Caco-2 (cell line): ENCODE measurements at regions not wholly inside any gene's neighbourhood (a gene's known extent, or its start where the extent isn't known, plus 50 kb on each side); places are given as distances from the start of the nearest gene placed in this dataset.

ENCODE experiments used
- BruUV-seq: library from RNA; stranded (reverse); fragments of 400-500 nt; replicated peaks from 2 replicates; lab custom pipeline; 2021; lab: Mats Ljungman, UMichigan
- CTCF ChIA-PET: fragments of 300-600 bp; sonication (Branson Sonifier 250); formaldehyde crosslinking; loops from one replicate; lab custom pipeline; 2022; ENCODE audit warnings: antibody characterized with exemption; lab: Charles Lee
- POLR2A ChIA-PET: fragments of 300-600 bp; sonication (Branson Sonifier 250); formaldehyde crosslinking; loops from one replicate; lab custom pipeline; 2022; ENCODE audit warnings: antibody characterized with exemption; lab: Charles Lee
- DNase-seq, 2 experiments: peaks; one replicate each; pipeline versions ENCODE4 v3.0.0 to v3.0.0-alpha.2; 2020 to 2022
- H3K27me3 ChIP-seq: replicated peaks from 2 replicates; pipeline ENCODE4 v1.6.0; 2011; ENCODE audit warnings: low read length; ENCODE audit not compliant: control insufficient read depth, insufficient read depth
- H3K36me3 ChIP-seq: 2 replicates; pipeline ENCODE4 v1.5.1; 2011; ENCODE audit warnings: low read length; ENCODE audit not compliant: control insufficient read depth, insufficient read depth
- H3K4me1 ChIP-seq: fragments of 250-450 bp; sonication (Bioruptor Pico); 2 replicates; pipeline ENCODE4 v1.5.1; 2020; ENCODE audit warnings: mild to moderate bottlenecking
- H3K4me3 ChIP-seq: 2 replicates; pipeline ENCODE4 v1.5.1; 2011; ENCODE audit warnings: low read depth, mild to moderate bottlenecking, control low read depth, low read length
- H3K9me3 ChIP-seq: fragments of 250-450 bp; sonication (Bioruptor Pico); 2 replicates; pipeline ENCODE4 v1.5.1; 2020; ENCODE audit warnings: mild to moderate bottlenecking, moderate library complexity
- H3K27ac Mint-ChIP-seq: one replicate; pipeline ENCODE4 v1.8.0; 2022; ENCODE audit warnings: mixed read lengths; ENCODE audit not compliant: unreplicated experiment
- H3K27me3 Mint-ChIP-seq: one replicate; pipeline ENCODE4 v1.8.0; 2022; ENCODE audit warnings: mixed read lengths; ENCODE audit not compliant: insufficient read depth, unreplicated experiment
- H3K36me3 Mint-ChIP-seq: one replicate; pipeline ENCODE4 v1.8.0; 2022; ENCODE audit warnings: mild to moderate bottlenecking, mixed read lengths; ENCODE audit not compliant: insufficient read depth, unreplicated experiment
- H3K4me1 Mint-ChIP-seq: one replicate; pipeline ENCODE4 v1.8.0; 2022; ENCODE audit warnings: low read depth, mixed read lengths; ENCODE audit not compliant: unreplicated experiment
- H3K4me3 Mint-ChIP-seq: one replicate; pipeline ENCODE4 v1.8.0; 2022; ENCODE audit warnings: mild to moderate bottlenecking, moderate library complexity, mixed read lengths; ENCODE audit not compliant: unreplicated experiment
- H3K9me3 Mint-ChIP-seq: one replicate; pipeline ENCODE4 v1.8.0; 2022; ENCODE audit warnings: mixed read lengths; ENCODE audit not compliant: unreplicated experiment
- intact Hi-C: fragments of 100-400 bp; cut with micrococcal nuclease; formaldehyde crosslinking; loops from one replicate; pipeline ENCODE4 v1.10.0; 2022; ENCODE audit not compliant: unreplicated experiment
- TF ChIP-seq, protein P1 (sequence below), 2 experiments: fragments of 200-600 bp in 1 of 2; IDR thresholded peaks; 1 replicate in 1 of 2; 2 replicates in 1 of 2; pipeline versions ENCODE4 v1.5.1 to v1.8.0; 2011 to 2022; ENCODE audit warnings: antibody characterized with exemption in 1 of 2, control low read depth in 1 of 2, inconsistent platforms in 1 of 2, low read depth in 1 of 2, low read length in 1 of 2, mild to moderate bottlenecking in 1 of 2, moderate library complexity in 1 of 2; ENCODE audit not compliant: insufficient read depth in 1 of 2, severe bottlenecking in 1 of 2, unreplicated experiment in 1 of 2

DNA sequence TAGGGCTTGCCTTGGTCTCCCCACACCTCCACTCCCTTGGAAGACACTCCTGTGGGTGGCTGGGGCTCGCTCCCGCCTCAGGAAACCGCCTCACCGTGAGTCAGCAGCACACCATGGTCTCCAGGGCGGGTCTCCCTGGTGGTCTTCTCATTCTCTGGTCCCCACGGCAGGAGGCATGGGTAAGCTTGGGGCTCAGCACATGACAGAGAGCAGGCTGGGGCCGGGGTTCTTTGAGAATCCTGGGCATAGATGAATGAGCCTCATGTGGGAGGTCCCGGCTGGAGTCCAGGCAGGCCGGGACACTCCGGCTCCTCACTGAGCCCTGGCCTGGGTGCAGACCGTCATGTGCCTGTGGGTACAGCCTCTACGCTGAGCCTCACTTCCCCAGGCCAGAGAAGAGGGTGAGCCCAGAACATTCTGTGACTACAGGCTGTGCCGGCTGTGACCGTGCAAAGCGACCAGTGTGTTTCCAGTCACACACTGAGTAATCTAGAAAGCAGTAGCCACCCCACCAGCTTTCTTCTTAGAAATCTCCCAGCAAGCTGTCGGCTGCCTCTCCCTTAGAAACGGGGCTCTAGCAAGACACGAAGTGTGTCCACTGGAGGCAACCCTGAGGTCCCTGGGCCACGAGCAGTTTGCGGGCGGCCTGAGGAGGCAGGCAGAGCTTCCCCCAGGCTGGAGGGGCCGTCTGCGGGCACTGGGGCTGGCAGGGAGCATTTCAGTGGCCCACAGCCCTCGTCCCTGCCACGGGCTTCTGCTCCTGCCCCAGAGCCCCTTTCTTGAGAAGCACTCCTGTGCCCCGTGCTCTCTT, 93.1 kb downstream of the RHOB start:
- Histone ChIP-seq H3K36me3 (no peaks in the 10 kb centered on the region; the same call in 1 of the 2 replicates), H3K9me3 (no peaks in the 10 kb centered on the region), H3K4me1 (peaks cover 16% of the 10 kb centered on the region), H3K4me3 (no peak overlapping the region), H3K27me3 (no peaks in the 10 kb centered on the region)
- POLR2A ChIA-PET: no interaction called here
- intact Hi-C loops: no loop called here
- no peaks in the 10 kb centered on the region for H3K27me3 Mint-ChIP-seq
- H3K9me3 Mint-ChIP-seq: no peaks in the 10 kb centered on the region
- peaks cover 16% of the 10 kb centered on the region for H3K4me1 Mint-ChIP-seq
- TF ChIP-seq, protein P1, sequence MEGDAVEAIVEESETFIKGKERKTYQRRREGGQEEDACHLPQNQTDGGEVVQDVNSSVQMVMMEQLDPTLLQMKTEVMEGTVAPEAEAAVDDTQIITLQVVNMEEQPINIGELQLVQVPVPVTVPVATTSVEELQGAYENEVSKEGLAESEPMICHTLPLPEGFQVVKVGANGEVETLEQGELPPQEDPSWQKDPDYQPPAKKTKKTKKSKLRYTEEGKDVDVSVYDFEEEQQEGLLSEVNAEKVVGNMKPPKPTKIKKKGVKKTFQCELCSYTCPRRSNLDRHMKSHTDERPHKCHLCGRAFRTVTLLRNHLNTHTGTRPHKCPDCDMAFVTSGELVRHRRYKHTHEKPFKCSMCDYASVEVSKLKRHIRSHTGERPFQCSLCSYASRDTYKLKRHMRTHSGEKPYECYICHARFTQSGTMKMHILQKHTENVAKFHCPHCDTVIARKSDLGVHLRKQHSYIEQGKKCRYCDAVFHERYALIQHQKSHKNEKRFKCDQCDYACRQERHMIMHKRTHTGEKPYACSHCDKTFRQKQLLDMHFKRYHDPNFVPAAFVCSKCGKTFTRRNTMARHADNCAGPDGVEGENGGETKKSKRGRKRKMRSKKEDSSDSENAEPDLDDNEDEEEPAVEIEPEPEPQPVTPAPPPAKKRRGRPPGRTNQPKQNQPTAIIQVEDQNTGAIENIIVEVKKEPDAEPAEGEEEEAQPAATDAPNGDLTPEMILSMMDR (IDR thresholded peaks at IDR 0.05; ENCODE audit: insufficient read depth in 1 of 2, low read depth in 1 of 2, low read length in 1 of 2, severe bottlenecking in 1 of 2, unreplicated experiment in 1 of 2): no peak
- no peak for DNase-seq
- no peak overlapping the region for H3K4me3 Mint-ChIP-seq
- BruUV-seq: no TSS peak
- CTCF ChIA-PET: no interaction called here
- no peak overlapping the region for H3K27ac Mint-ChIP-seq
- no peaks in the 10 kb centered on the region for H3K36me3 Mint-ChIP-seq

DNA sequence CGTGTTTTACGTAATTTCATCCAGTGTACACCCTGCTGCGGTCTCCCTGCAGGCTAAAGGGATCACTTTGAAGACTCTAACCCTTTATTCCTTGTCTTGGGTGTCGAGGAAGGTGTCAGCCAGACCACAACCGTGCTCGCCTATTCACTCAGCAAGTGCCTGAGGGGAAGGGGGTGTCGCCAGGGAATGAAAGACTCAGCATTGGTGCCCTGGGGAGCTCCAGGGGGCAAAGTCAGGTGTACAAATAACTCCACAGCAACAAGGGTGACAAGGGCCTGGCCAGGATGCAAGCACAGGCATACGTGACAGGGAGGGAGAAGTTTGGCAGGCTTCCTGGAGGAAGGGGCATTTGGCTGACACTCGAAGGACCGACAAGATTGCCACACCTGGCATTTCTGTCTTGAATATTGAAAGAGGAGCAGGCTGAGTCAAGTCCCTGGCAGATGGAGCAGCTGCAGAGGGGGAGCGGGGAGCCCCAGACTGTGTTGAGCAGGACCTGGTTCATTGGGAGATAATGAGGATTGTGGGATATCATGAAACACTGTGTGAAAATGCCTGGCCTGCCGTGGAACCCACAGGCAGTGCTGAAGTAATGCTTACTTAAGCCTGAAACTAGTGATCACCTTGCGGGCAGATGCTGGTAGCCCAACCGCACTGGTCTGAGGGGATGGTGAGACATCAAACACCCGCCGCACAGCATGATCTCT, 93.9 kb downstream of the RHOB start:
- no peaks in the 10 kb centered on the region for H3K9me3 Mint-ChIP-seq
- no peak overlapping the region for H3K4me3 Mint-ChIP-seq
- no TSS peak for BruUV-seq
- no peaks in the 10 kb centered on the region for H3K9me3 ChIP-seq
- H3K4me3 ChIP-seq: no peak overlapping the region
- peaks cover 16% of the 10 kb centered on the region for H3K4me1 ChIP-seq
- CTCF ChIA-PET: no interaction called here
- H3K4me1 Mint-ChIP-seq: peaks cover 16% of the 10 kb centered on the region
- no peak for DNase-seq
- POLR2A ChIA-PET: interaction anchor here (0.6 to 1.2 kb wide), 2 partner anchors 13 to 94 kb away, joined by 3 to 4 read pairs; partner anchors contain the start of gene RHOB
- no peaks in the 10 kb centered on the region for H3K36me3 Mint-ChIP-seq
- intact Hi-C loops: no loop called here
- H3K27me3 ChIP-seq: no peaks in the 10 kb centered on the region
- TF ChIP-seq, protein P1 (IDR thresholded peaks at IDR 0.05; ENCODE audit: insufficient read depth in 1 of 2, low read depth in 1 of 2, low read length in 1 of 2, severe bottlenecking in 1 of 2, unreplicated experiment in 1 of 2): no peak
- H3K27ac Mint-ChIP-seq: no peak overlapping the region
- H3K36me3 ChIP-seq: no peaks in the 10 kb centered on the region; the same call in 1 of the 2 replicates
- H3K27me3 Mint-ChIP-seq: no peaks in the 10 kb centered on the region

DNA sequence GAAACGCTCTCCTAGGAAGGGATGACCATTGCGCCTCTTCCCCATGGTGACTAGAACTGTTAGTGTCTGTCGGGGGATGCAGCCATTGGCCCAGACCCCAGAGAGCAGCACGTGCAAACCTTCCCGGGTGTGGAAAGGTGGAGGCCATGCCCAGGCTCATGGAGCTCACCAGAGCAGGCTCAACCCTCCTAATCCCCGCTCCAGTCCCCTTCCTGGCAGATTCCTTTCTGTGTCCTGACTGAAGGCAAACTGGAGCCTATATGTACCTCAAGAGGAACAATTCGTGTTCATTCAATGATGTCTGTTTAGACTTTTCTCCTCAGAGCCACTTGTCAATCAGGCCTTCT, 94.4 kb downstream of the RHOB start:
- no peaks in the 10 kb centered on the region; the same call in 1 of the 2 replicates for H3K36me3 ChIP-seq
- no peak overlapping the region for H3K27ac Mint-ChIP-seq
- intact Hi-C loops: no loop called here
- no peaks in the 10 kb centered on the region for H3K36me3 Mint-ChIP-seq
- TF ChIP-seq, protein P1 (IDR thresholded peaks at IDR 0.05; ENCODE audit: insufficient read depth in 1 of 2, low read depth in 1 of 2, low read length in 1 of 2, severe bottlenecking in 1 of 2, unreplicated experiment in 1 of 2): no peak
- no peaks in the 10 kb centered on the region for H3K9me3 ChIP-seq
- DNase-seq: no peak
- no peaks in the 10 kb centered on the region for H3K27me3 ChIP-seq
- no peaks in the 10 kb centered on the region for H3K9me3 Mint-ChIP-seq
- H3K4me1 Mint-ChIP-seq: peaks cover 16% of the 10 kb centered on the region
- peaks cover 16% of the 10 kb centered on the region for H3K4me1 ChIP-seq
- ChIA-PET CTCF (no interaction called here), POLR2A (interaction anchor here (0.6 to 1.2 kb wide), 2 partner anchors 13 to 94 kb away, joined by 3 to 4 read pairs; partner anchors contain the start of gene RHOB)
- BruUV-seq: no TSS peak
- H3K27me3 Mint-ChIP-seq: no peaks in the 10 kb centered on the region
- no peak overlapping the region for H3K4me3 ChIP-seq
- H3K4me3 Mint-ChIP-seq: no peak overlapping the region
